Parathyroid adenoma (tissue), 2 donors: ENCODE measurements at regions not wholly inside any gene's neighbourhood (a gene's known extent, or its start where the extent isn't known, plus 50 kb on each side); places are given as distances from the start of the nearest gene placed in this dataset.
"Not testable (repeated sequence)": the region's sequence is repeated elsewhere in the genome, so short reads cannot be mapped to it uniquely, and the experiment has no call there.

Source experiments
- H2AFZ ChIP-seq: fragments of 300-600 bp; sonication (generic); one replicate; pipeline ENCODE4 v1.7.0; 2017; ENCODE audit warnings: antibody characterized with exemption, mild to moderate bottlenecking
- H3K27ac ChIP-seq: fragments of 300-600 bp; sonication (generic); one replicate; pipeline ENCODE4 v1.7.0; 2017
- H3K27me3 ChIP-seq: fragments of 300-600 bp; sonication (generic); one replicate; pipeline ENCODE4 v1.7.0; 2017; ENCODE audit warnings: low read length; ENCODE audit not compliant: control insufficient read depth, insufficient read depth
- H3K36me3 ChIP-seq: fragments of 300-600 bp; sonication (generic); one replicate; pipeline ENCODE4 v1.7.0; 2017; ENCODE audit warnings: low read length; ENCODE audit not compliant: control insufficient read depth, insufficient read depth
- H3K4me1 ChIP-seq: fragments of 300-600 bp; sonication (generic); one replicate; pipeline ENCODE4 v1.7.0; 2017; ENCODE audit warnings: control low read depth
- H3K4me2 ChIP-seq: fragments of 300-600 bp; sonication (generic); one replicate; pipeline ENCODE4 v1.7.0; 2017; ENCODE audit warnings: low read length
- H3K4me3 ChIP-seq: fragments of 300-600 bp; sonication (generic); one replicate; pipeline ENCODE4 v1.7.0; 2017; ENCODE audit warnings: low read depth, low read length
- H3K79me2 ChIP-seq: fragments of 300-600 bp; sonication (generic); one replicate; pipeline ENCODE4 v1.7.0; 2017; ENCODE audit warnings: control low read depth
- H3K9ac ChIP-seq: fragments of 300-600 bp; sonication (generic); one replicate; pipeline ENCODE4 v1.7.0; 2017; ENCODE audit warnings: mild to moderate bottlenecking
- H3K9me3 ChIP-seq: fragments of 300-600 bp; sonication (generic); one replicate; pipeline ENCODE4 v1.7.0; 2017; ENCODE audit warnings: low read length; ENCODE audit not compliant: control insufficient read depth
- CTCF ChIP-seq: fragments of 300-600 bp; sonication (generic); IDR thresholded peaks from one replicate; pipeline ENCODE4 v1.7.0; 2017; ENCODE audit warnings: antibody characterized with exemption, mild to moderate bottlenecking
- donor health status: primary hyperparathyroidism.

- Histone ChIP-seq H3K36me3 (no peaks in the 10 kb centered on the region), H3K9me3 (no peaks in the 10 kb centered on the region), H3K27ac (no peak overlapping the region), H3K27me3 (no peaks in the 10 kb centered on the region), H2AFZ (no peak overlapping the region), H3K4me1 (no peaks in the 10 kb centered on the region), H3K4me3 (no peak overlapping the region), H3K4me2 (no peak overlapping the region), H3K9ac (no peak overlapping the region), H3K79me2 (no peaks in the 10 kb centered on the region)
- no peak for TF ChIP-seq CTCF
Observed at GRCh38 chr3:147269907-147270306, 136.4 kb downstream of the ZIC4 start.

- H3K27me3 ChIP-seq, result no peaks in the 10 kb centered on the region
- H3K36me3 ChIP-seq, result no peaks in the 10 kb centered on the region
- H3K4me1 ChIP-seq, result no peaks in the 10 kb centered on the region
- H3K9me3 ChIP-seq, result no peaks in the 10 kb centered on the region
- no peak for TF ChIP-seq CTCF
- no peaks in the 10 kb centered on the region for H3K79me2 ChIP-seq
- H3K4me3 ChIP-seq, result no peak overlapping the region
- H3K27ac ChIP-seq, result no peak overlapping the region
- no peak overlapping the region for H3K4me2 ChIP-seq
- no peak overlapping the region for H2AFZ ChIP-seq
- no peak overlapping the region for H3K9ac ChIP-seq
Observed at GRCh38 chr3:147267434-147267833, 138.9 kb downstream of the ZIC4 start.

GRCh38 chr3:147257944-147258343, 148.4 kb downstream of the ZIC4 start:
- H3K9me3 ChIP-seq, result no peaks in the 10 kb centered on the region
- H2AFZ ChIP-seq, result no peak overlapping the region
- no peak overlapping the region for H3K27ac ChIP-seq
- no peak overlapping the region for H3K9ac ChIP-seq
- no peak for TF ChIP-seq CTCF
- H3K4me1 ChIP-seq, result no peaks in the 10 kb centered on the region
- no peaks in the 10 kb centered on the region for H3K36me3 ChIP-seq
- H3K79me2 ChIP-seq, result no peaks in the 10 kb centered on the region
- no peak overlapping the region for H3K4me2 ChIP-seq
- H3K4me3 ChIP-seq, result no peak overlapping the region
- H3K27me3 ChIP-seq, result no peaks in the 10 kb centered on the region

GRCh38 chr3:147256739-147257138, 149.6 kb downstream of the ZIC4 start:
- no peaks in the 10 kb centered on the region for H3K27me3 ChIP-seq
- H3K9me3 ChIP-seq, result no peaks in the 10 kb centered on the region
- no peak overlapping the region for H3K9ac ChIP-seq
- no peaks in the 10 kb centered on the region for H3K36me3 ChIP-seq
- no peak for TF ChIP-seq CTCF
- no peak overlapping the region for H3K4me2 ChIP-seq
- no peak overlapping the region for H3K4me3 ChIP-seq
- no peak overlapping the region for H3K27ac ChIP-seq
- no peaks in the 10 kb centered on the region for H3K79me2 ChIP-seq
- H3K4me1 ChIP-seq, result no peaks in the 10 kb centered on the region
- no peak overlapping the region for H2AFZ ChIP-seq

- Histone ChIP-seq H3K27ac (no peak overlapping the region), H3K9ac (no peak overlapping the region), H3K27me3 (no peaks in the 10 kb centered on the region), H3K36me3 (no peaks in the 10 kb centered on the region), H3K79me2 (no peaks in the 10 kb centered on the region), H3K4me3 (no peak overlapping the region), H3K4me1 (no peaks in the 10 kb centered on the region), H2AFZ (no peak overlapping the region), H3K4me2 (no peak overlapping the region), H3K9me3 (no peaks in the 10 kb centered on the region)
- no peak for TF ChIP-seq CTCF
Observed at GRCh38 chr3:147246906-147247305, 159.4 kb downstream of the ZIC4 start.

- H3K4me2 ChIP-seq, H3K27me3 ChIP-seq, H3K27ac ChIP-seq, H3K36me3 ChIP-seq, H3K4me3 ChIP-seq, H3K4me1 ChIP-seq, H3K79me2 ChIP-seq, H2AFZ ChIP-seq, H3K9me3 ChIP-seq, H3K9ac ChIP-seq: not testable (repeated sequence)
Observed at GRCh38 chr3:147245638-147246037, 160.7 kb downstream of the ZIC4 start.

- H3K27me3 ChIP-seq, H3K9me3 ChIP-seq, H3K27ac ChIP-seq, H3K79me2 ChIP-seq, H3K4me1 ChIP-seq, H3K36me3 ChIP-seq, H3K9ac ChIP-seq, H3K4me3 ChIP-seq, H3K4me2 ChIP-seq, H2AFZ ChIP-seq: not testable (repeated sequence)
Observed at GRCh38 chr3:147245022-147245421, 161.3 kb downstream of the ZIC4 start.
